ENCODE measurements at regions not wholly inside any gene's neighbourhood (a gene's known extent, or its start where the extent isn't known, plus 50 kb on each side); places are given as distances from the start of the nearest gene placed in this dataset.
"Not testable (repeated sequence)": the region's sequence is repeated elsewhere in the genome, so short reads cannot be mapped to it uniquely, and the experiment has no call there.

DNA sequence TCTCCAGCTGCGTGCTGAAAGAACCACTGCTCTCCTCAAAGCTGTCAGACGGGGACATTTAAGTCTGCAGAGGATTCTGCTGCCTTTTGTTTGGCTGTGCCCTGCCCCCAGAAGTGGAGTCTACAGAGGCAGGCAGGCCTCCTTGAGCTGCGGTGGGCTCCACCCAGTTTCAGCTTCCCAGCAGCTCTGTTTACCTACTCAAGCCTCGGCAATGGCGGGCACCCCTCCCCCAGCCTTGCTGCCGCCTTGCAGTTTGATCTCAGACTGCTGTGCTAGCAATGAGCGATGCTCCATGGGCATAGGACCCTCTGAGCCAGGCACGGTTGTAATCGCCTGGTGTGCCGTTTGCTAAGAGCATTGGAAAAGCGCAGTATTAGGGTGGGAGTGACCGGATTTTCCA is 213.2 kb downstream of the MEIS1 start:
- not testable (repeated sequence) for TF ChIP-seq EZH2 (IDR thresholded peaks at IDR 0.05; ENCODE audit: low read depth)
- TF ChIP-seq, protein P1, sequence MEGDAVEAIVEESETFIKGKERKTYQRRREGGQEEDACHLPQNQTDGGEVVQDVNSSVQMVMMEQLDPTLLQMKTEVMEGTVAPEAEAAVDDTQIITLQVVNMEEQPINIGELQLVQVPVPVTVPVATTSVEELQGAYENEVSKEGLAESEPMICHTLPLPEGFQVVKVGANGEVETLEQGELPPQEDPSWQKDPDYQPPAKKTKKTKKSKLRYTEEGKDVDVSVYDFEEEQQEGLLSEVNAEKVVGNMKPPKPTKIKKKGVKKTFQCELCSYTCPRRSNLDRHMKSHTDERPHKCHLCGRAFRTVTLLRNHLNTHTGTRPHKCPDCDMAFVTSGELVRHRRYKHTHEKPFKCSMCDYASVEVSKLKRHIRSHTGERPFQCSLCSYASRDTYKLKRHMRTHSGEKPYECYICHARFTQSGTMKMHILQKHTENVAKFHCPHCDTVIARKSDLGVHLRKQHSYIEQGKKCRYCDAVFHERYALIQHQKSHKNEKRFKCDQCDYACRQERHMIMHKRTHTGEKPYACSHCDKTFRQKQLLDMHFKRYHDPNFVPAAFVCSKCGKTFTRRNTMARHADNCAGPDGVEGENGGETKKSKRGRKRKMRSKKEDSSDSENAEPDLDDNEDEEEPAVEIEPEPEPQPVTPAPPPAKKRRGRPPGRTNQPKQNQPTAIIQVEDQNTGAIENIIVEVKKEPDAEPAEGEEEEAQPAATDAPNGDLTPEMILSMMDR (conservative IDR thresholded peaks at IDR 0.05) = not testable (repeated sequence)
